ENCODE measurements at regions not wholly inside any gene's neighbourhood (a gene's known extent, or its start where the extent isn't known, plus 50 kb on each side); places are given as distances from the start of the nearest gene placed in this dataset.

- Histone ChIP-seq H3K4me2 (ENCODE audit: low read depth, low read length, poor library complexity, severe bottlenecking) (no peak overlapping the region), H3K9me3 (ENCODE audit: insufficient read depth, low read length) (no peaks in the 10 kb centered on the region), H4K20me1 (ENCODE audit: low read depth, low read length) (no peaks in the 10 kb centered on the region), H3K36me3 (ENCODE audit: low read length) (no peaks in the 10 kb centered on the region), H3K27me3 (ENCODE audit: low read length) (no peaks in the 10 kb centered on the region), H3K27ac (ENCODE audit: low read depth, low read length) (no peak overlapping the region), H3K9ac (ENCODE audit: low read length) (no peak overlapping the region), H3K79me2 (ENCODE audit: insufficient read depth, low read length) (no peaks in the 10 kb centered on the region), H2AFZ (ENCODE audit: low read depth, low read length, severe bottlenecking) (no peak overlapping the region), H3K9me2 (replicated peaks; ENCODE audit: insufficient read depth, low read length) (no peaks in the 10 kb centered on the region), H3K4me3 (ENCODE audit: insufficient read depth, low read length, poor library complexity, severe bottlenecking) (no peak overlapping the region), H3F3A (ENCODE audit: insufficient read depth) (no peaks in the 10 kb centered on the region)
- TF ChIP-seq CTCF (IDR thresholded peaks at IDR 0.05; ENCODE audit: insufficient read depth, low read length, poor library complexity, severe bottlenecking) (no peak), EZH2phosphoT487 (conservative IDR thresholded peaks at IDR 0.05; ENCODE audit: low read length) (no peak)
These were observed 468.2 kb downstream of the TDRD15 start for GRCh38 chr2:21591926-21592325.

- H3K27me3 ChIP-seq (ENCODE audit: low read length): no peaks in the 10 kb centered on the region
These were observed 475.6 kb downstream of the TDRD15 start for GRCh38 chr2:21599417-21599816.

GRCh38 chr2:21602789-21603188 is 479.0 kb downstream of the TDRD15 start:
- H3K4me2 ChIP-seq (ENCODE audit: low read depth, low read length, poor library complexity, severe bottlenecking): no peak overlapping the region

More at GRCh38 chr2:21599417-21599816, 475.6 kb downstream of the TDRD15 start:
- Histone ChIP-seq H3K79me2 (ENCODE audit: insufficient read depth, low read length) (no peaks in the 10 kb centered on the region), H4K20me1 (ENCODE audit: low read depth, low read length) (no peaks in the 10 kb centered on the region), H2AFZ (ENCODE audit: low read depth, low read length, severe bottlenecking) (no peak overlapping the region), H3K4me2 (ENCODE audit: low read depth, low read length, poor library complexity, severe bottlenecking) (no peak overlapping the region), H3K9me3 (ENCODE audit: insufficient read depth, low read length) (no peaks in the 10 kb centered on the region), H3K9ac (ENCODE audit: low read length) (no peak overlapping the region), H3K4me3 (ENCODE audit: insufficient read depth, low read length, poor library complexity, severe bottlenecking) (no peak overlapping the region), H3F3A (ENCODE audit: insufficient read depth) (no peaks in the 10 kb centered on the region), H3K9me2 (replicated peaks; ENCODE audit: insufficient read depth, low read length) (no peaks in the 10 kb centered on the region), H3K36me3 (ENCODE audit: low read length) (no peaks in the 10 kb centered on the region), H3K27ac (ENCODE audit: low read depth, low read length) (no peak overlapping the region)
- no peak for TF ChIP-seq EZH2phosphoT487 (conservative IDR thresholded peaks at IDR 0.05; ENCODE audit: low read length)
- no peak for TF ChIP-seq CTCF (IDR thresholded peaks at IDR 0.05; ENCODE audit: insufficient read depth, low read length, poor library complexity, severe bottlenecking)

GRCh38 chr2:21607572-21607971 is 483.8 kb downstream of the TDRD15 start:
- H3F3A ChIP-seq (ENCODE audit: insufficient read depth): no peaks in the 10 kb centered on the region
- no peaks in the 10 kb centered on the region for H4K20me1 ChIP-seq (ENCODE audit: low read depth, low read length)
- no peak overlapping the region for H2AFZ ChIP-seq (ENCODE audit: low read depth, low read length, severe bottlenecking)
- H3K36me3 ChIP-seq (ENCODE audit: low read length): no peaks in the 10 kb centered on the region
- no peaks in the 10 kb centered on the region for H3K79me2 ChIP-seq (ENCODE audit: insufficient read depth, low read length)
- no peak overlapping the region for H3K9ac ChIP-seq (ENCODE audit: low read length)
- no peak overlapping the region for H3K4me3 ChIP-seq (ENCODE audit: insufficient read depth, low read length, poor library complexity, severe bottlenecking)
- no peaks in the 10 kb centered on the region for H3K27me3 ChIP-seq (ENCODE audit: low read length)
- no peak overlapping the region for H3K27ac ChIP-seq (ENCODE audit: low read depth, low read length)
- H3K9me3 ChIP-seq (ENCODE audit: insufficient read depth, low read length): no peaks in the 10 kb centered on the region
- TF ChIP-seq EZH2phosphoT487 (conservative IDR thresholded peaks at IDR 0.05; ENCODE audit: low read length) (no peak), CTCF (IDR thresholded peaks at IDR 0.05; ENCODE audit: insufficient read depth, low read length, poor library complexity, severe bottlenecking) (no peak)
- H3K4me2 ChIP-seq (ENCODE audit: low read depth, low read length, poor library complexity, severe bottlenecking): no peak overlapping the region
- H3K9me2 ChIP-seq (replicated peaks; ENCODE audit: insufficient read depth, low read length): no peaks in the 10 kb centered on the region

More at GRCh38 chr2:21602789-21603188, 479.0 kb downstream of the TDRD15 start:
- Histone ChIP-seq H3K27me3 (ENCODE audit: low read length) (no peaks in the 10 kb centered on the region), H3F3A (ENCODE audit: insufficient read depth) (no peaks in the 10 kb centered on the region), H3K9me2 (replicated peaks; ENCODE audit: insufficient read depth, low read length) (no peaks in the 10 kb centered on the region), H3K9ac (ENCODE audit: low read length) (no peak overlapping the region), H2AFZ (ENCODE audit: low read depth, low read length, severe bottlenecking) (no peak overlapping the region), H3K9me3 (ENCODE audit: insufficient read depth, low read length) (no peaks in the 10 kb centered on the region), H3K36me3 (ENCODE audit: low read length) (no peaks in the 10 kb centered on the region), H3K79me2 (ENCODE audit: insufficient read depth, low read length) (no peaks in the 10 kb centered on the region), H4K20me1 (ENCODE audit: low read depth, low read length) (no peaks in the 10 kb centered on the region), H3K27ac (ENCODE audit: low read depth, low read length) (no peak overlapping the region), H3K4me3 (ENCODE audit: insufficient read depth, low read length, poor library complexity, severe bottlenecking) (no peak overlapping the region)
- no peak for TF ChIP-seq EZH2phosphoT487 (conservative IDR thresholded peaks at IDR 0.05; ENCODE audit: low read length)
